ENCODE measurements at regions not wholly inside any gene's neighbourhood (a gene's known extent, or its start where the extent isn't known, plus 50 kb on each side); places are given as distances from the start of the nearest gene placed in this dataset.

DNA sequence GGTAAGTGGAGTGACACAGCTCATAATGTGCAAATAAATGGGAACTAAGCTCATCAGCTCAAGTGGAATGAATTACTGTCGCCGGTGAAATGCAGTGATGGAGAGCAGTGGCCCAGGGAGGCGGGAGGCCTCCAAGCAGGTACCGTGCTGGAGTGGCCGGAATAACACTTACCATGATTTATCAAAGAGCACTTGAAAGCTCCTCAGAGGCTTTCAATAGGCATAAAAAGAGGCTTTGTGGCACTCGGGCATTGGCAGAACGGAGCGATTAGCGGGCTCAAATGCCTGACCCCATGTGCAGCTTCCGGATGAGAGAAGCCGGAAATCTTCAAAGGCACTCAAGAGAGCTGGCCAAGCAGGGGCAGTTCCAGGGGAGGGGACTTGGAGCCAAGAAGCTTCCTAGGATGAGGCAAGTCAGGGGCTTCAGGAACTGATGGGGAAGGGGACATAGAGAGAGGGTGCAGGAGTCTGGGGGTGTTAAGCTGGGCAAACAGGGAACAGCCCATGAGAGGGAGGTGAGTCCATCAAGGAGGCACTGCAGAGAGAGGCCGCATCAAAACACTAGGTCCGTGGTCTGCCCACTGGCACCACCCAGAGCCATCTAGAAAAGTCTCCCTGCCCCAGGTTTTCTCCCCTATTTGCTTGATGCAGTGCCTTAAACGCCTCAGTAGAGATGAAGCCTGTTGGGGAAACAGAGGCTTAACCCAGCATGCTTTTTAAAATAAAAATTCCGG, 144.0 kb upstream of the IRX6 start:
- no peak for DNase-seq (ENCODE audit: insufficient read length, low spot score)
- TF ChIP-seq POLR2A (IDR thresholded peaks at IDR 0.05; ENCODE audit: low read depth, low read length) = no peak
- FAIRE-seq = no peak

DNA sequence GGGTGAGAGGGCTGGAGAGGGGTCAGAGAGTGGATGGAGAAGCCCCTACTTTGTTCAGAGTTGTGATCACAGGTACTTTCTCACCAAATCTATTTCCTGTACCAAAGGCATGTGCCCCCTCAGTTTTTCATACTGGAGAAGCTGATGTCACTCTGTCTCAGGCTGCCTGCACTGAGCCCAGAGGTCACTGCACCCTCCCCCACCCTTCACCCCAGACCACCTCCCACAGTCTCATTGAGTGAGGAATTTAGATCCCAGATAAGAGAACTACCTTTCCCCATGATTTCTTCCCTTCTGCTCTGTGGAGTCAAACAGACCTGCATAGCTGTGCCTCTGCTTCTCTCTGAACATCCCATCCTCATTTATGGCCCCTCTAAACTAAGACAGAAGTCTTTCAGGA, 140.0 kb upstream of the IRX6 start:
- DNase-seq (ENCODE audit: insufficient read length, low spot score) = no peak
- FAIRE-seq = no peak
- no peak for TF ChIP-seq POLR2A (IDR thresholded peaks at IDR 0.05; ENCODE audit: low read depth, low read length)

- no peak for DNase-seq (ENCODE audit: insufficient read length, low spot score)
- TF ChIP-seq POLR2A (IDR thresholded peaks at IDR 0.05; ENCODE audit: low read depth, low read length) = no peak
- no peak for FAIRE-seq
Measured at GRCh38 chr16:55184619-55185018, 139.4 kb upstream of the IRX6 start.

DNA sequence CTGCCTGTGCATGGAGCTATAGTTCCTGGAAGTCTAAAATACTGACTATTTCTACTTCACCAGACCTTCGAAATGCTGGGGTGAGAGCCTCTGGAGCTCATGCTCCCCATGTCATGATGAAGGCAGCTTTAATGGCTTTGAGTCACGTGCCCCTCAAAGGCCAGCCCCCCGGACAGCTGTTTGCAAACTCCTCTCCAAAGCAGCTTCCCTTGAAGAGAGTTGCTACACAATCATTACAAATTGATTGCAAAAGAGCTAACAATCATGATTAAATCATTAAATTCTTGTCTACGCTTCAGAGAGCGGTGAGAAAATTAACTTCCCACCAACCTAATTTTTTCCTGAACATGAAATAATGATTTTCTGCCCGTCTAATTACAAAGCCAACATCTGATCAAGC, 134.8 kb upstream of the IRX6 start:
- no peak for TF ChIP-seq POLR2A (IDR thresholded peaks at IDR 0.05; ENCODE audit: low read depth, low read length)
- no peak for FAIRE-seq

DNA sequence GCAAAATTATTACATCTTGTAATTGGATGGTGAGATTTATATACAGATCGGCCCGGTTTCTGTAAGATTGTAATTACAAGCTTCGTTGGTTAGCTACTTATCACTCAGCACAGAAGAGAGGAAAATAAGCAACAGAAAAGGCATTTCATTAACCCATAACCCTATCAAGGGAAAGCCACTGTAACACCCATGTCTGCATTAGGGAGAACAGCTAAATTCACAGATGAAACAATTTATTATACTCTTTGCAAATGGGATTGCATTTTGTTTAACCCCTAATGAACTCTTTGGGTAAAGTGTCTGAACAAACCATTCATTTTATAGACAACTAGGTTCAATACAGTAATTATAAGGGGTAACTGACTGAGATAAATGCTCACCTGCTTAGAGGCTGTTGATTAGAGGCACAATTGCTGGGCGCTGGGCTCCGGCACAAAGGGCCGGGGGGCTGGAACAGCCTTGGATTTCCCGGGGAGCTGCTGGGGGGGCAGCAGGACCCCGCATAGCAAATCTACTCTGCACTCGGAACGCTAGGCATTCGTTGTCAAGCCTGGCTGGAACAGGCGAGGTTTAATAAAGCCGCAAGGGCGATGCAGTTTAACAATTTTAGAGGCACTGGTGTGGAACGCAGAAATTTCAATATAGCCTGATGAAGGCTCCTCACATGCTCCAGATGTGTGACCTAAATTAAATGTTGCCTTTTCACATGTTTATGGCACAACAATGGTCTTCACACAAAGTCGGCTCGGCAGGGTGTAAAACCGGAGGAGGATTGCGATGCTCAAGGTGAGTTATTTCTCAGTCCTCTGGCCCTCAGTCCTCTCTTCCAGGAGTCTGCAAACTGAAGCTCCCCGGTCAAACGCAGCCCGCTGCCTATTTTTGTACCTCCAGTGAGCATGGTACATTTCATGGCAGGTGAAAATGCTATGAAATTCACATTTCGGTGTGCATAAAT, 134.0 kb upstream of the IRX6 start:
- FAIRE-seq (no peak), DNase-seq (ENCODE audit: insufficient read length, low spot score) (no peak)
- no peak for TF ChIP-seq POLR2A (IDR thresholded peaks at IDR 0.05; ENCODE audit: low read depth, low read length)

More for the DNA sequence above, 134.8 kb upstream of the IRX6 start:
- no peak for DNase-seq (ENCODE audit: insufficient read length, low spot score)

DNA sequence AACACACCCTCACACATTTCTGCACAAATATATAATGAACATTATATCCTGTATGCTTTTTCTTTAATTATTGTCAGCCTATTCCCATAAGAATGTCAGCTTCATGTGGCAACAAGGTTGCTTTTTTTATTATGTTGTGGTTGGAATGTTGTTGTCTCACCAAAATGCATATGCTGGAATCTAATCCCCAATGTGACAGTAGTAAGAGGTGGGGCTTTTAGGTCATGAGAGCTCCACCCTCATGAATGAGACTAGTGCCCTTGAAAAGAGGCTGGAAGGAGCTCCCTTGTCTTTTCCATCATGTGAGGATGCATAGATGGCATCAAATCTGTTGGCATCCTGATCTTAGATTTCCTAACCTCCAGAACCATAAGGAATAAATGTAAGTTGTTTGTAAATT, 131.3 kb upstream of the IRX6 start:
- DNase-seq (ENCODE audit: insufficient read length, low spot score) (no peak), FAIRE-seq (no peak)
- no peak for TF ChIP-seq POLR2A (IDR thresholded peaks at IDR 0.05; ENCODE audit: low read depth, low read length)

- TF ChIP-seq POLR2A (IDR thresholded peaks at IDR 0.05; ENCODE audit: low read depth, low read length) = no peak
- FAIRE-seq = no peak
- no peak for DNase-seq (ENCODE audit: insufficient read length, low spot score)
Measured at GRCh38 chr16:55203570-55203969, 120.4 kb upstream of the IRX6 start.

- TF ChIP-seq POLR2A (IDR thresholded peaks at IDR 0.05; ENCODE audit: low read depth, low read length) = no peak
- FAIRE-seq = no peak
- no peak for DNase-seq (ENCODE audit: insufficient read length, low spot score)
Measured at GRCh38 chr16:55204069-55204468, 119.9 kb upstream of the IRX6 start.

DNA sequence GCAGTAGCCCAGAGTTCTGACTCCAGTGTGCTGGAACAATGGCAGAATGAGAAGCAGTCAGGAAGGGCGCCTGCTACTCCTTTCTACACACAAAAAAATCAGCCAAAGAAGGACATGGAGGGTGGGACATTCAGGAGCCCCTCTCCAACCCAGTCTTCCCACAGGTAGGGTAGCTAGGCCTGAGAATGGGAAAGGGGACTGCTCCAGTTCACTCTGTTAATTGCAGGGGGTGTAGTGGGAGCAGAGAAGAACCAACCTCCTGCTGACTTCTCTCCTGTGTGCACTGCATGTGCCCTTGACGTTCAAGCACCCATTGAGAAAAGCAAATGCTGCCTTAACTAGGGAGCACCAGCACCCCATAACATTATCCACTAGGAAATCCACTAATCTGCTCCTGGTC, 119.1 kb upstream of the IRX6 start:
- TF ChIP-seq POLR2A (IDR thresholded peaks at IDR 0.05; ENCODE audit: low read depth, low read length) = no peak
- FAIRE-seq (no peak), DNase-seq (ENCODE audit: insufficient read length, low spot score) (no peak)

DNA sequence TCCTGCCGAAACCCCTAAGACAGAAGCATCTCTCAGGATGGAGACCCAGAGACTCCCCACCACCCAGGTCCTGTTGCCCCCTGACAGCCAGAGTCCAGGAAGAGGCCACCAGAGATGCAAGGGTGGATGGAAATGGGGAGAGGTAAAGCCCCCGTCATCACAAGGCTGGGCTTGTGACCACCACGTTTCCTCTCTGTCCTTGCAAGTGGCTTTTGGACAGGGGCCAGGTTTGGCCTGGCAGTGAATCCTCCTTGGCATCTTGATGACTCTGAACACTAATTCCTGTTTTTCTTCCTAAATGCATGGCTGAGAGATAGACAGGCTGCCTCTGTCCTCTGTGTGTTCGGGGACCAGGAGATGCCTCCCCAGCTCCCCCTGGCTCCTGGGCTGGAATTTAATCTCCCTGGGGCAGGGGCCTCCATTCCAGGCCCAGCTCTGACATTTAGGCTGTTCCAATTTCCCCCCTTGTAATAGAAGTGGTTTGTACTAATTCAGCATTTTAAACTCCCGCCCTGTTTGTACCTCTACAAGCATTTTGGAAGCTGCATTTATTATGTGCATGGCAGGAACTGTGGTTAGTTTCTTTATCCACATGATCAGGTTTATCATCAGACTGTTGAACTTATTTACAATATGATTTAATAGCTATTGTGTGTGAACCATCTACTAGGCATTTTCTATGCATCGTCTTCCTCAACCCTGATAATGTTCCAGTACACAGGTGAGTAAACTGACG, 116.1 kb upstream of the IRX6 start:
- no peak for FAIRE-seq
- DNase-seq (ENCODE audit: insufficient read length, low spot score) = no peak
- no peak for TF ChIP-seq POLR2A (IDR thresholded peaks at IDR 0.05; ENCODE audit: low read depth, low read length)

- DNase-seq (ENCODE audit: insufficient read length, low spot score) (no peak), FAIRE-seq (no peak)
- TF ChIP-seq POLR2A (IDR thresholded peaks at IDR 0.05; ENCODE audit: low read depth, low read length) = no peak
Measured at GRCh38 chr16:55209626-55210025, 114.4 kb upstream of the IRX6 start.

DNA sequence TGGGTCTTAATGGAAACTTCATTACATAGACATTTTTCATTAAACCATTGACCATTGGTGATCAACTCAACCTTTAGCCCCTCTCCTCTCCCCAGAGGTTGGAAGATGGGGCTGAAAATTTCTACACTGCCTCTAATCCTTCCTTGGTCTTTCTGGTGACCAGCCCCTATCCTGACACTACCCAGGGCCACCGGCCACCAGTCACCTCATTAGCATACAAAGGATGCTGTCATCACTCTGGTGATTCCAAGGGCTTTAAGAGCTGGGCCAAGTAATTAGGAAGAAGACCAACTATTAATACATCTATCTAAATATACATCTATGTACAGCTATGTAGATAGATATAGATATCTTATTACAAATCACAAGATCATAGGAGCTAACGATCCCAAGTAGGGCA, 111.2 kb upstream of the IRX6 start:
- DNase-seq (ENCODE audit: insufficient read length, low spot score) (no peak), FAIRE-seq (no peak)
- no peak for TF ChIP-seq POLR2A (IDR thresholded peaks at IDR 0.05; ENCODE audit: low read depth, low read length)

- FAIRE-seq = no peak
- TF ChIP-seq POLR2A (IDR thresholded peaks at IDR 0.05; ENCODE audit: low read depth, low read length) = no peak
- no peak for DNase-seq (ENCODE audit: insufficient read length, low spot score)
Measured at GRCh38 chr16:55214412-55214811, 109.6 kb upstream of the IRX6 start.

GRCh38 chr16:55214974-55215494, 109.0 kb upstream of the IRX6 start:
- DNase-seq (ENCODE audit: insufficient read length, low spot score) = no peak
- no peak for TF ChIP-seq POLR2A (IDR thresholded peaks at IDR 0.05; ENCODE audit: low read depth, low read length)
- no peak for FAIRE-seq

All from H54 (cell line).